Mucosa of rectum (tissue), 2 donors: ENCODE measurements at regions not wholly inside any gene's neighbourhood (a gene's known extent, or its start where the extent isn't known, plus 50 kb on each side); places are given as distances from the start of the nearest gene placed in this dataset.

Experiments used
- H3K27ac ChIP-seq, 2 donors: one replicate each; pipeline ENCODE4 v1.7.0; 2013; ENCODE audit warnings: inconsistent platforms in 2 of 2, low read depth in 2 of 2, low read length in 2 of 2
- H3K27me3 ChIP-seq, 2 donors: one replicate each; pipeline ENCODE4 v1.7.0; 2013; ENCODE audit warnings: low read length in 2 of 2; ENCODE audit not compliant: control insufficient read depth in 2 of 2, insufficient read depth in 2 of 2
- H3K36me3 ChIP-seq, 2 donors: one replicate each; pipeline ENCODE4 v1.7.0; 2013; ENCODE audit warnings: low read length in 2 of 2; ENCODE audit not compliant: control insufficient read depth in 2 of 2, insufficient read depth in 2 of 2
- H3K4me1 ChIP-seq, 2 donors: one replicate each; pipeline ENCODE4 v1.7.0; 2013; ENCODE audit warnings: low read length in 2 of 2, mild to moderate bottlenecking in 1 of 2; ENCODE audit not compliant: control insufficient read depth in 2 of 2, insufficient read depth in 2 of 2
- H3K4me3 ChIP-seq, 2 donors: one replicate each; pipeline ENCODE4 v1.7.0; 2013; ENCODE audit warnings: low read length in 2 of 2
- H3K9ac ChIP-seq, 2 donors: one replicate each; pipeline ENCODE4 v1.7.0; 2013; ENCODE audit warnings: low read length in 2 of 2, low read depth in 1 of 2, mild to moderate bottlenecking in 1 of 2
- H3K9me3 ChIP-seq, 2 donors: one replicate each; pipeline ENCODE4 v1.7.0; 2013; ENCODE audit warnings: low read length in 2 of 2; ENCODE audit not compliant: control insufficient read depth in 2 of 2
- donor health status: healthy.
- donor health status: Normal muscosa, but diverticular disease.

DNA sequence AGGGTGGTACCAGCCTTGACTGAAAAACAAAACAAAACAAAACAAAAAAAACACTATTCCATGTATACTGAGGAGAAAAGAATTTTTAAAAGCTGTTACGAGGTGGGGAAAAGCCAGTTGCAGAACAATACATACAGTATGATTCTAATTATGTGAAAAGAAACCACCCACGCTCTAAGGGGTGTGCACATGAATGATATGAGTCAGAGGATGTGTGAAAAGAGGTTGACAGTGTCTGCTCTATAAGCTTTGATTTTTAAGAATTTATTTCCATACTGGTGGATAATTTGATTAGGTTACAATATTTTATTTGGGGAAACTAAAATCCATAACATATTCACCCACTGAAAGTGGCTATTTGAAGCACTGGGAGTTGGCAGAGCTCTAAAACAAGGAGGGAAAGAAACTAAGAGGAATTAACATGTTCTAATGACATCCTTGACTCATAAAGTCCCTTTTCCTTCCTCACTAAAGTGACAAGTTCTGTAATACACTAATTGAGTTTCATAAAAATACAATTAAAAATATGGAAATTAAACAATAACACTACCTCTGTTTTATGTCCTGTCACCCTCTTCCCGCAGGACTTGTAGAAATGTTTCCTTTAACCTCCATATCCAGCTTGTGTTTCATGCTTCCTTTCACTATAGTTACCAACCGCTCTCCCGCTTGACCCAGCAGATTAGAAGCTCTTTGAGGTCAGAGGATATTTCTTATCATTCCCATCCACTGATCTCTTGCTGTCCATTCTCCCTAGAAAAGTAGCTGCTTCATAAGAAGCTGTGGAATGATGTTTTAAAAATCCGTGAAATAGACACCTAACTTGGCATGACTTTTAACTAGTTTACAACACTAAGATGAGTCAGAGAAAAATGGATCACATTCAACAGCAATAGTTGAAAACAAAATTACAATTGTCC is 118.6 kb upstream of the CCDC28A start:
- H3K36me3 ChIP-seq, result no peaks in the 10 kb centered on the region
- H3K27me3 ChIP-seq, result no peaks in the 10 kb centered on the region
- H3K4me1 ChIP-seq, result no peaks in the 10 kb centered on the region
- H3K4me3 ChIP-seq, result no peak overlapping the region
- H3K9ac ChIP-seq, result no peak overlapping the region
- H3K27ac ChIP-seq, result no peak overlapping the region
- H3K9me3 ChIP-seq, result no peaks in the 10 kb centered on the region

DNA sequence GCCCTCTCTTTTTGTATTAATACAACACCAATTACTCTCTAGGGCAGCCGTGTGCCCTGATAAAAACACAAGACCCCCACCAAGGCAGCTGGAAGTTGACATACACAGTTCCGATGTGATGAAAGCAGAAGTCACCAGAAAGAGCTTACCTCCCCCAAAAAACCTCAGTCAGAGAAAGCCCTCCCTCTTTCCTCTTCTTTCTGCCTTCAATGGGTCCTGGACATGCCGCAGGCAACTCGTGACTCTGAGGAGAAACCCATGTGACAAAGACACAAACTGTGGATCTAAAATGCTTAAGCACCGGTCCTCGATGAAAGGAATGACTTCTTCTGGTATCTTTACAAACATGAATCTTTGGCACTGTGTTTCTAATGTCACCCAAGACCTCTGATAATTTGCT is 117.7 kb upstream of the CCDC28A start:
- no peak overlapping the region for H3K27ac ChIP-seq
- no peaks in the 10 kb centered on the region for H3K9me3 ChIP-seq
- no peaks in the 10 kb centered on the region for H3K36me3 ChIP-seq
- no peak overlapping the region for H3K9ac ChIP-seq
- H3K4me1 ChIP-seq, result no peaks in the 10 kb centered on the region
- no peak overlapping the region for H3K4me3 ChIP-seq
- H3K27me3 ChIP-seq, result no peaks in the 10 kb centered on the region

DNA sequence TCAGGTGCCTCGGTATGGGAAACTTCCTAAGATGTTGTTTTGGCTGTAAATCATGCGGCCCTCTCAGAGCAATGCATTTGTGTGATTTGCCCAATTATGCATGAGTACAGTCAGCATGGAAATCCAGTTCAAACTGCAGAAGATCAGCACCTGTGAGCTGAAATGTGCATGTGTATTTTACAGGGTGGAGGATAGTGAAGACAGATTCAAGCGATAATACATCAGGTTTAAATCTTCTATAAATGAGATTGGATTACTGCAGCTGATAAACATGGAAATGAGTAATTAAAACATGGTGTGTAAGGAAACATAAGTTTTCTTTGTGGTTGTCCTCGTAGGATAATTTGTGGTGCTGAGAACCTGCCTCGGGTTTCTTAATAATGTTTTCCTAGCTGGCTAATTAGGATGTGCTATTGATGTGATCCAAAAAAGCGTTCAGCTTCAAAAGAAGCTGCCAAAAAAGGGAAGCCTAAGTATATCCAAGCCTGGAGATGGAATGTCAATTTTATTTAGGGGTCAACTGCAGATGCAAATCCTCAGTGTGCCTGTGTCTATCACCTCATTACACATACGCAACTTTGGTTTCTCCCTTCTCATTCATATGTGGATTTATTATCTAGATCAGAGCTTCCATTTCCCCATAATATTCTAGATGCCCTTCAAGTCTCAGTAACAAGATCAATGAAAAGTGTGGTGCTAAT is 117.1 kb upstream of the CCDC28A start:
- Histone ChIP-seq H3K36me3 (no peaks in the 10 kb centered on the region), H3K27ac (no peak overlapping the region), H3K4me1 (no peaks in the 10 kb centered on the region), H3K9ac (no peak overlapping the region), H3K9me3 (no peaks in the 10 kb centered on the region), H3K27me3 (no peaks in the 10 kb centered on the region), H3K4me3 (no peak overlapping the region)

DNA sequence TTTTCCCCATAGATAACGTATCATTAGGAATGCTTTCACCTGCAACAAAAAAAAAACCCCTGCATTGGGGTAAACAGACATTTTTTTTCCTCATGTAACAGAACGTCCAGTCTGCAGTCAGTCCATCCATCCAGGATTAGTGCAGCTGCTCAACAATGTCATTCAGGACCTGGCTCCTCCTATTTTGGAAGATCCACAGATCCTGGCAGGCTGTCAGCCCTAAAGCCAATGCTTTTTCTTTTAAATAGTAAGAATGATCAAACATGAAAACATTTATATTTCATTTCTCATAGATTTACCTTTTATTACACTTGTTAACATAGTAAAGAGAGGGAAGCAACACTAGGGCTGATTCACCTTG is 116.5 kb upstream of the CCDC28A start:
- Histone ChIP-seq H3K27me3 (no peaks in the 10 kb centered on the region), H3K27ac (no peak overlapping the region), H3K4me1 (no peaks in the 10 kb centered on the region), H3K36me3 (no peaks in the 10 kb centered on the region), H3K4me3 (no peak overlapping the region), H3K9me3 (no peaks in the 10 kb centered on the region), H3K9ac (no peak overlapping the region)

DNA sequence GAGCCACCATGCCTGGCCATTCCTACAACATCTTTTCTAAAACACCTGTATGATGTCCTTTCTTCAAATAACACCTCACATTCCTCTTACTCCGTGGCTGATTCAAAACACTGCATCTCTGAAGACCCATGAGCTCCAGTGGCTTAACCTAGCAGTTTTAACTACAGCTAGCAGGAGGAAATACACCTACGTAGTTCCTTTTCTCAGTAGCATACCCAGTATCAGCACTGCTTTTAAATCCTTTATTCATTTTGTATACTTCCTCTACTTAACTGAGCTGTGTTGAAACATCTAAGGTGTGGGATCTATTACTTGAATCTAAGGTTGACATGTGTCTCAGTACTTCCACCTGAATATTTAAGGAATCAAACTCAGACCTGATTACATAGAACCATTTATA is 113.6 kb upstream of the CCDC28A start:
- Histone ChIP-seq H3K27me3 (no peaks in the 10 kb centered on the region), H3K36me3 (no peaks in the 10 kb centered on the region), H3K27ac (no peak overlapping the region), H3K4me1 (no peaks in the 10 kb centered on the region), H3K4me3 (no peak overlapping the region), H3K9me3 (no peaks in the 10 kb centered on the region), H3K9ac (no peak overlapping the region)

DNA sequence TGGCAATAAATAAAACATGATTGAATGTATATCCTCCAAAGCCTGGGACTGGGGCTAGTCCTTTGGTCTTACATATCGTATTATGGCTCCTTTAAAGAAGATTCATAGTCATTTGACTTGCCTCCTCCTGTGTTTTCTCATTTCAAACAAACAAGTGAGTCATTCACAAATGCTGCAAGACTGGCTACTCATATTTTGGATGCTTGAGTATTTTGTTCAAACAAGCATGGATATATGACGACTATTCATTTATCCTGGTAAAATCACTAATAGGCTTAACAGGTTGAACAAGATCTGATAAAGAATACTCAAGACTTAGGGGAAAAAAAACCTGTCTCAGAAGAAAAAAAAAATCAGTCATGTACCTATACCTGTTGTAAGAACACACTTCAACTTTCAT is 111.1 kb upstream of the CCDC28A start:
- no peaks in the 10 kb centered on the region for H3K4me1 ChIP-seq
- no peaks in the 10 kb centered on the region for H3K9me3 ChIP-seq
- no peak overlapping the region for H3K9ac ChIP-seq
- no peak overlapping the region for H3K4me3 ChIP-seq
- H3K27ac ChIP-seq, result no peak overlapping the region
- no peaks in the 10 kb centered on the region for H3K27me3 ChIP-seq
- no peaks in the 10 kb centered on the region for H3K36me3 ChIP-seq

DNA sequence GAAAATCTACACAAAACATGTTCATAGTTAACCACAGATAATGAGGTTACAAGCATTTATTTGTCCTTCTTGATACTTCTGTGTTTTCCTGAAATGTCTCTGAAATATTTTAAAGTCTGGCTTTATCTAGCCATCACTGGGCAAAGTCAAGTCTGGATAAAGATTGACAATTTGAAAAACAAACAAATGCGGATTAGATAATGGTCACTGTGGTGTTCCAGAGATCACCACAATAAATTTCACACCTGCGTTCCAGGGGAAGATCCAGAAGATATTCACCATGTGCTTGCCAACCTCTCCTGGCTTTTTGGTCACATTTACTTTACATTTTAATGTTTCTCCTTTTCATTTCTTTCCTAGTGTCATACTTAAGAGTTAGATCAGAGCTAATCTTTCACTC is 109.7 kb upstream of the CCDC28A start:
- no peaks in the 10 kb centered on the region for H3K9me3 ChIP-seq
- H3K4me1 ChIP-seq, result no peaks in the 10 kb centered on the region
- H3K27ac ChIP-seq, result no peak overlapping the region
- no peaks in the 10 kb centered on the region for H3K27me3 ChIP-seq
- H3K4me3 ChIP-seq, result no peak overlapping the region
- H3K9ac ChIP-seq, result no peak overlapping the region
- H3K36me3 ChIP-seq, result no peaks in the 10 kb centered on the region

DNA sequence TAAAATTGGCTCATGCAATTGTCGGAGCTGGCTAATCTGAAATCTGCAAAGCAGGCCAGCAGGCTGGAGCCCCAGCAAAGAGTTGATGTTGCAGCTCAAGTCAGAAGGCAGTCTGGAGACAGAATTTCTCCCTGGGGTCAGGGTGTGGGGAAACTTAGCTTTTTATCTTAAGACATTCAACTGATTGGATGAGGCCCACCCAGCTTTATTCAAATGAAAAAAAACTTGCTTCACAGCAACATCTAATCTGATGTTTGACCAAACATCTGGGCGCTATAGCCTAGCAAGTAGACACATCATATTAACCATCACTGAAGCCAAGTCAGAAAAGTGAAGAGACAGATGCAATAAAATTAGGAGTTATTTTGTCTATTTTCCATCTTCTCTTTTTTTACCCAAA is 108.8 kb upstream of the CCDC28A start:
- H3K27me3 ChIP-seq, result no peaks in the 10 kb centered on the region

DNA sequence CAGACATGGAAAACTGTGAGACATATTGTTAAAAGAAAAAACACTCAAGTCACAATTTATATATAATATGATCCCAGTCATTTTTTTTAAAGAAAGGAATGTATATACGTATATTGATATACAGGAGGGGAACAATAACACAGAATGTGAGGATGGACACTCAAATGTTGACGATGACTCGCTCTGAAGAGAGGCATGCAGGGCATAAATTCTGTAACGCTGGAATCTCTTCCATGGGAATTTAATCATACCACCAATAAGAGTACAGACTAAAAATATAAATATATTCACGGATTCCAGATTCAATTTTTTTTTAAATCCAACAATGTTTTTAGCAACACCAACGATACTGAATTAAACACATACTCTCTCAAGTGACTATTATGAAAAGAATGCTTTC is 106.9 kb upstream of the CCDC28A start:
- H3K4me1 ChIP-seq, result no peaks in the 10 kb centered on the region
- no peak overlapping the region for H3K27ac ChIP-seq
- H3K36me3 ChIP-seq, result no peaks in the 10 kb centered on the region
- no peaks in the 10 kb centered on the region for H3K27me3 ChIP-seq
- H3K4me3 ChIP-seq, result no peak overlapping the region
- no peak overlapping the region for H3K9ac ChIP-seq
- H3K9me3 ChIP-seq, result no peaks in the 10 kb centered on the region

More for the DNA sequence above, 108.8 kb upstream of the CCDC28A start:
- Histone ChIP-seq H3K4me3 (no peak overlapping the region), H3K4me1 (no peaks in the 10 kb centered on the region), H3K9ac (no peak overlapping the region), H3K9me3 (no peaks in the 10 kb centered on the region), H3K27ac (no peak overlapping the region), H3K36me3 (no peaks in the 10 kb centered on the region)

DNA sequence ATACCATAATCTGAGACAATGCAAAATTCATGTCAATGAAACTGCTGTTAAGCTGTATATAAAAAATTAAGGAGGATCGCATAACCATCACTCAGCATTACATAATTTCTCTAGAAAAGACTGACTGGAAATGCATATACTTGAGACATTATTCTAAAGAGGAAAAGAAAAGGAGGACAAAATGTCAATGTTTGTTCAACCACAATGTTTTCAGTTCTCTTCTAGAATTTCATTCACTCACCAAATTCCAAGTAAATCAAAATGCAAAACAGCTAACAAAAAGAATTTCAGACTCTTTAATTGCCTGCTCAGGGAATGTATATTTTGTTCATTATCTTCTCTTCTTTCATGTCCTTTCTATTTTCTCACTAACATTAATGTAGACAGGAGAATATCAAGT is 106.2 kb upstream of the CCDC28A start:
- Histone ChIP-seq H3K36me3 (no peaks in the 10 kb centered on the region), H3K27ac (no peak overlapping the region), H3K4me1 (no peaks in the 10 kb centered on the region), H3K9me3 (no peaks in the 10 kb centered on the region), H3K4me3 (no peak overlapping the region), H3K27me3 (no peaks in the 10 kb centered on the region), H3K9ac (no peak overlapping the region)
